Hindlimb muscle (tissue), 1 donor: ENCODE measurements at regions not wholly inside any gene's neighbourhood (a gene's known extent, or its start where the extent isn't known, plus 50 kb on each side); places are given as distances from the start of the nearest gene placed in this dataset.

Source experiments
- DNase-seq: peaks from one replicate; pipeline ENCODE4 v3.0.0-alpha.2; 2013

- no peak for DNase-seq
Observed at GRCh38 chr22:23522623-23523251, 57.4 kb downstream of the IGLL1 start.

DNA sequence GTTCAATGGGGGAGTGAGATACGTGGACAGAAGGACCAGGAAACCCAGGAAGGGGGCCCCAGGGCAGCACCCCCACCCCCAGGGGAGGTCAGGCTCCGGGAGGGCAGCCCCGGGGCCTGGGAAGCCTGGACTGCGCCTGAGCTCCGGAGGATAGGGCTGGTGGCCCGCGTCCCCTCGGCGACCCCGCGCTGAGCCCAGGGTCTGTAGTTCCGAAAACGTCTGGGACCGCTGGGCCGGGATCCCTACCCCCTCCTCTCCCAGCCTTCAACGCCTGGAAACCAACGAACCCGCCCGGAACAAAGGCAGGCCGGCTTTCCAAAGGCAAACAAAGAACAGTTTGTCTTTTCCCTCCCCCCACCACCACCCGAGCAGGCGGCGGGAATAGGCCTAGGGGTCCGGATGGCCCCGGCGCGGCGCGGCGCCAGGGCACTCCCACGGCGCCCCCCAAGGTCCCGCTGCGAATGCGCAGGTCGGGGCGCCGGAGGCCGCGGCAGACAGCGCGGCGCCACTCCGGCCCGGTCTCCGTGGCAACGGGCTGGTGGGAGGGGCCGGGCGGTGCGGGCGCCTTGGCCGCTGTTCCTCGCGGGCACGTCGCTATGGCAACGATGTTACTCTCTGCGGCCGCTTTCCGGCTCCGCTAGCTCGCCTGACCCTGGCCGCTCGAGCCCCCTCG is 58.5 kb downstream of the IGLL1 start:
- DNase-seq: peak; percentile 88

GRCh38 chr22:23520863-23521440 is 59.1 kb downstream of the IGLL1 start:
- DNase-seq: peak; percentile 54

DNA sequence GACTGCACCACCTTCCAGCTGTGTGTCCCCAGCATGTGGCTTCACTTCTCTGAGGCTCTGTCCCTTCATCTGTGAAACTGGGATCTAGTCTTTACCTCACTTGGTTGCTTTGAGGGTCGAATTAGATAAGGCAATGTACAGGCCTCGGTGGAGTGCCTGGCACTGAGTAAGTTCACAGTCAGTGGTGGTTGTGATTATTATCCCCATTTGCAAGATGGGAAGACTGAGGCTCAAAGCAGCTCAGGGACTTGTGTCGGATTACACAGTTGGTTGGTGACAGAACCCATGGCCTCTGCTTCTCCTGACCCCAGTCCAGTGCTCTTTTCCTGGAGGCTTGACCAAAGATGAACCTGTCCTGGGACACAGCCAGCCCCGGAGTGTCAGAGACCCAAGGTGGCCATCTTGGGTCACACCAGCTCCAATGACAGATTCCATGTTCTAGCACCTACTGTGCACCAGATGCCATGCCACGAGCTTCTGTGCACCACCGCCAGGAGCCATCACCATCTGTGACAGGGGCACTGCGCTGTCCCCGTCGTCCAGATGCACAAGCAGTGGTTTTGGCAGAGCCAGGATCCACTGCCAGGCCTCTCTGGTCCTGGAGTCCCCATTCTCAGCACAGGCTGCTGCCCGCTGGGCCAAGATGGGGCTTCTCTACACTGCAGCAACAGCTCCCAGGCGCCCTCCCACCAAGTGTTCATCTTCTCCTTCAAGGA is 60.5 kb downstream of the IGLL1 start:
- DNase-seq: no peak

GRCh38 chr22:23518376-23519187 is 61.5 kb downstream of the IGLL1 start:
- DNase-seq: no peak

DNA sequence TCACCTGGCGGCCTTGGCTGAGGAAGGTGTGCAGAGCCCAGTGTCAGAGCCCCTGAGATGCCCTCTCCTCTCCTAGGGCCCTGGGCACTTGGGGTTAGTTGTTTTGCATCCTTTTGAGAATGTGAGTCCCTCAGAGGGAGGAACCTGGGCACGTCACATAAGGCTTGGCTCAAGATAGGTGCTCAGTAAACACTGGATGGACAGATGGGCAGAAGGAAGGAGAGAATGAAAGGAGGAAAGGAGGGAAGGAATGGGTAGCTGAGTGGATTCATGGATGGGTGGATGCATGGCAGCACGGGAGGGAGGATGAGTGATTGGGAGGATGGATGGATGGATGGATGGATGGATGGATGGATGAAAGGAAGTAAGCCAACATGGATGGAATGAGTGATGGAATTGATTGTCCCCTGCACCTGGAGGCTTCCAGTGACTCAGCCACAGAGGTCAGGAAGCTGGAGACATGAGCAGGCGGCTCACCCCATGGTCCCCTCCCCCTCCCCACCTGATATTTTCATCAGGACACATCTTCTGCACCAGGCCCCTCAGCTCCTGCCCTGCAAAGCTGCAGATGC is 62.2 kb downstream of the IGLL1 start:
- DNase-seq: no peak

GRCh38 chr22:23516304-23516703 is 63.8 kb downstream of the IGLL1 start:
- no peak for DNase-seq

DNA sequence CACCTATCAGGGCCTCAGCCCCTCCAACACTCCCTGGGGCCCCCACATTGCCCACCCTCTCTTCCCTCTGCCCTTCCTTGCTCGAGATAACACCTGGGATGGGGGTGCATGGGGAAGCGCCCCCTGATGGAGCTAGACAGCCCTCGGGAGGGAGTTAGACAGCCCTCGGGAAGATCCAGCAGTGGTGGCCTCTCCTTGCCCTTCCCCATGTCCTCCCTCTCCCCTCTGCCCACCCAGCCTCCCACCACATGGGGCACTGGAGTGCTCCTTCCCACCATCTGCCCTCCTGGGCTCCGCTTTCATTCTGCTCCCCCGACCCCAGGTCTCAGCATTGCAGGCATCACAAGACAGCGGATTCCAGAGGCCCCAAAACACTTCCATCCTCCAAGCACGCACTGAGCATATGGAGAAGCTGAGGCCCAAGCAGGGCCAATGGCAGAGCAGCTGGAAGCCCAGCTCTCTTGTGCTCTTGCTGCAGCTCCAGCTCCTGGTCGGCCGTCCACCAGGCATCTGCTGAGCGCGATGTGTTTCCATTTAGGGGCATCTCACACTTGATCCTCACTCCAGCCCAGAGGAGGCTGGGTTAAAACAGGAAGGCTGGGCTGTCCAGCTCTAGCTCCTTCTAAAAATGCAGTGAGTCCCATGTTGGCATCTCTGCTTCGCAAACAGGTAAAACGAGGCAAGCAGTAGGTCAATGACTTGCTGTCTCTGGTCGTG is 65.6 kb downstream of the IGLL1 start:
- DNase-seq: no peak

DNA sequence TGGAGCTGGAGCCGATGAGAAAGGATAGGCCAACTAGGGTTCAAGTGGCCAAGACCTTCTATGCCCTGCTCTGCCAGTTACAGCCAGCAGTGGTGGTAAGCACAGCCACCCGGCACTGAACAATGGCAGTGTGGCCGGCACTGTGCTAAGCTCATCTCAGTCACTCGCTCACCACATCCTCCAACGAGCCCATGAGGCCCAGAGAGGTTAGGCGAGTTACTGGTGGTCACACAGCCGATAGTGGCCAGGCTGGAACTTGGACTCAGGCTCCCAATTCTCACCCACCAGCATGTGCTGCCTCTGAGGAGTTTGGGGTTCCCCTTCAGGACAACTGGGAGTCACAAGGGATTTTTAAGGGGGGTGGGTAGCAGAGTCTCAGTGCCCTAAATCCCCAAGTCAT is 66.4 kb downstream of the IGLL1 start:
- no peak for DNase-seq

DNA sequence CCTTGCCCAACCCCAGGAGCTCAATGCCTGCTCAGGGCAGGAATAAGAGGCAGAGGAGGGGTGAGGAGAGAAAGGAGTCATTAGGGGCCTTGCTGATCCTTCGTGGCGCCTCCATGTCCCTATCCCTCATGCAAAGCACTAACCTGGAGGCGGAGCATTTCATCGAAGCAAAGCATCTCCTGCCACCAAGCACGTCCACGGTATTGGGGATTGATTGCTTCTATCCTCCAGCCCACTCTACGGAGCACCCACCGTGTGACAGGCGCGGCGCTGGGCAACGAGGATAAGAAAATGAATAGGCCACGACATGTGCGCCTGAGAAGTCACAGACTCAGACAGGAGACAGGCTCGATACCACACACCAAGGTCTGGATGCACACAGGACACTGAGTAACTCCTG is 67.0 kb downstream of the IGLL1 start:
- DNase-seq: no peak

DNA sequence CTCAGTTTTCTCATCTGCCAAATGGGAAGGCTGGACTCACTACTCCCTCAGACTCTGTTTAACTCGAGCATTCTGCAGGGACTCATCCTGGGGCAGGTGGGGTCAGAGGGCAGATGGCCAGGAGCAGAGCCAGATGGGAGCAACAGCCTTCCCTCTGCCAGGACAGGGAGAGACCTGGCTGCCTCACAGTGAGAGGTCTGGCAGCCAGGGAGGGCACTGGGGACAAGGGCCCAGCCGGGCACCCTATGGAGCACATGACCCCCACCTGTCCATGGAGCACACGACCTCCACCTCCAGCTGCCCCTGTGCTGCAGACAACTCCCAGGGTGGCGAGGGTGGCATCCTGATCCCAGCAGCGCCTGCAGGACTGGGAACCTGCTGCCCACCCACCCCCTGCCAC is 67.4 kb downstream of the IGLL1 start:
- no peak for DNase-seq

DNA sequence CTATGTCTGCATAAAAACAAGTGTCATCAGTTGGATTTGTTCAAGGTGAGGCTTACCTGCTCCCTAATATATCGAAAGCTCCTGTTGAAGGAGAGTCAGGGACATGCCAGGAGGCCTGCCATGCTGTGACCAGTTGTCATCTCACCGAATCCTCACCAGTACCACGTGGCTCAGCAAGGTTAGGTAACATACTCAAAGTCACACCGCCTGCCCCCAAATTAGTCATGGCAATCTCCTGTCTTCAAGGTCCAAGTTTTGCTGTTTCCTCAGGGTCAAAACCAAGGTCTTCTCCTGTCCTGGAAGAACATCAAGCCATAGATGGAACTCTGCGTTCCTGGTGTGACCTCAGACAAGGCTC is 67.8 kb downstream of the IGLL1 start:
- DNase-seq: no peak

- DNase-seq: no peak
Observed at GRCh38 chr22:23511627-23512347, 68.3 kb downstream of the IGLL1 start.

GRCh38 chr22:23509571-23510302 is 70.4 kb downstream of the IGLL1 start:
- DNase-seq: no peak

- DNase-seq: peak; percentile 47
Observed at GRCh38 chr22:23504516-23504915, 75.6 kb downstream of the IGLL1 start.

GRCh38 chr22:23503736-23504440 is 76.2 kb downstream of the IGLL1 start:
- DNase-seq: no peak

GRCh38 chr22:23503142-23503541 is 76.9 kb downstream of the IGLL1 start:
- no peak for DNase-seq

DNA sequence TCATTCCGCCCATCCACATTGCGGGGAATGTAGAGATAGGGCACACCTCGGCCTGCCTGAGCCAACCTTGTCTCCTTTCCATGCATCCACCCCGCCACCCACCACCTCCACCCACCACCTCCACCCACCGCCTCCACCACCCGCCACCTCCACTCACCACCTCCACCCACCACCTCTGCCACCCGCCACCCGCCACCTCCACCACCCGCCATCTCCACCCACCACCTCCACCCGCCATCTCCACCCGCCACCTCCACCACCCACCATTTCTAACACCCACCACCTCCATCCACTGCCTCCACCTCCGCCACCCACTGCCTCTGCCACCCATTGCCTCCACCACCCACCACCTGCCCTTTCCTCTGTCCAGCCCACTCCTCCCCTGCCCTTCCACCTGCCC is 78.4 kb downstream of the IGLL1 start:
- DNase-seq: no peak

- no peak for DNase-seq
Observed at GRCh38 chr22:23501261-23501619, 78.8 kb downstream of the IGLL1 start.
